ENCODE measurements at regions not wholly inside any gene's neighbourhood (a gene's known extent, or its start where the extent isn't known, plus 50 kb on each side); places are given as distances from the start of the nearest gene placed in this dataset. TPM values are rescaled to one million over a fixed set of nuclear protein-coding genes. Genes with fewer than 3 reads are reported as not detected.

GRCh38 chr2:10242998-10243925 is 59.4 kb upstream of the HPCAL1 start:
- intact Hi-C loops (cut with DNase I) = no loop called here
- peak; percentile 35 for DNase-seq
- ATAC-seq (ENCODE audit: poor library complexity) = no peak

DNA sequence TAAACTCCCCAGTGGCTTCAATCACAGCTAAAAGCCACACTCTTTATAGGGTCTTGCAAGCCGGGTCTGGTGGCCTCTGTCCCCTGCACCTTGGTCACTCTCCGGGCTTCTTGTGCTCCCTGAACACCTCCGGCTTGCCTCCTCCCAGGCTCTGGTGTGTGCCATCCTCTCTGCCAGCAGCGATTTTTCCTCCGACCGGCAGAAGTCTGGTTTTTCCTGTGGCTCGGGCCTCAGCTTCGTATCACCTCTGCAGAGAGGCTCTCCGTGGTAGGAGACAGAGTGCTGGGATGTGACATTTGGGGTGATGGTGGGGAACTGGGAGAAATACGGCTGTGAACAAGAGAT is 58.8 kb upstream of the HPCAL1 start:
- ATAC-seq (ENCODE audit: poor library complexity) (no peak), DNase-seq (peak; percentile 13)
- intact Hi-C loops (cut with DNase I) = no loop called here

DNA sequence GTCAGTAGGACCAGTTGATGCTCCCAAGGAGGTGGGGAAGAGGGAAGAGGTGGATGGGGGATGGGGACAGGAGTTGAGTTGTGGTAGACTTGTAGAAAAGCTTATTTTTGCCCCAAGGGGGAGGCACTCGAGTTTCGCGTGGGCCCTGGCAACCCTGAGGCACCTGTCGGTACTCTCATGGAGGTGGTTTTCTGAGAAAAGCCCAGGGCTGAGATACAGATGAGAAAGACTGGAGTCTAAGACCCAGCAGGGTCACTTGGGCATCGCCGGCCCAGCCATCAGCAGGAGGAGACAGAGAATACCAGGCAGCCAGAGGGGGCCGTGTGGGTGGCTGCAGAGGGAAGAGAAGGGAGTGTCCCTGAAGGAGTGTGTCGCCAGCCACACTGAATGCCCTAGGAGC is 57.7 kb upstream of the HPCAL1 start:
- intact Hi-C loops (cut with DNase I) = no loop called here
- DNase-seq (peak; percentile 26), ATAC-seq (ENCODE audit: poor library complexity) (no peak)

DNA sequence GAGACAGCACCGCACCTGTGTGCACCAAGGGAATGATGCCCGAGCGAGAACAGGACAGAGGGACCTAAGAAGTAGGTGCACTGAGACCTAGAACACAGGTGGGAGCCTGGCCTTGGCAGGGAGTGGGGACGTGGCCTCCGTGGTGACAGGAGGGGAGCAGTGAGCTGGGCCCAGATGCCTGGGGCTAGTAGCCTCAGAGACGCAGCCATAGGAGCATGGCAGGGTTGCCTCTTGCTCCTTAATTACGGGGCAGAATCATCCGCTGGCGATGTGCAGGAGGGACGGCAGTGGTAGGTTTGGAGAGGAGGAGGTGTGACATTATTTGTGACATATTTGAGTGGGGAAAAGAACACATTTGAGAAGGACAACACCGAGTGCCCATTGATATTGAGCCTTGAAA is 57.0 kb upstream of the HPCAL1 start:
- intact Hi-C loops (cut with DNase I) = no loop called here
- ATAC-seq (ENCODE audit: poor library complexity) (no peak), DNase-seq (peak; percentile 21)

GRCh38 chr2:10246370-10246769 is 56.3 kb upstream of the HPCAL1 start:
- no peak for ATAC-seq (ENCODE audit: poor library complexity)
- intact Hi-C loops (cut with DNase I) = no loop called here
- peak; percentile 6 for DNase-seq

GRCh38 chr2:10246831-10247230 is 55.9 kb upstream of the HPCAL1 start:
- intact Hi-C loops (cut with DNase I) = no loop called here
- ATAC-seq (ENCODE audit: poor library complexity) (no peak), DNase-seq (no peak)

- ATAC-seq (ENCODE audit: poor library complexity) = no peak
- intact Hi-C loops (cut with DNase I) = no loop called here
- DNase-seq = no peak
Measured at GRCh38 chr2:10249798-10250197, 52.9 kb upstream of the HPCAL1 start.

DNA sequence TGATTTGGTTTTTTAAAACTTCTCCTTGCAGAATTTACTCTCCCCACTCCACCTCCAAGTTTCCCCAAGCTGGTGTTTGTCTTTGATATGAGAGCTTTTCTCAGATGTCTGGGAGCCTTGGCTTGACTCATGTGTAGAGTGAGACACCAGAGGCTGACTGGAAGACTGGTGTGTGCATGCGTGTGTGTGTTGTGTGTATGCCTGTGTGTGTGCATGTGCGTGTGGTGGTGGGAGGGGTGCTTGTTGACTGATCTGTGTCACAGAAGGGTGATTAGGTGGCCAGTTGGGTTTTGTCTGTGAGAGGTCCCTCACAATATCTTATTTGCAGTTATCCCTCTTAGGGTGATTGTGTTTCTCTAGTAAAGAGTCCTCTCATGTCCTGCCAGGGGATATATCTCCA is 50.5 kb upstream of the HPCAL1 start:
- ATAC-seq (ENCODE audit: poor library complexity) = no peak
- peak; percentile 17 for DNase-seq
- intact Hi-C loops (cut with DNase I) = no loop called here

- intact Hi-C loops (cut with DNase I) = no loop called here
- peak; percentile 4 for DNase-seq
- no peak for ATAC-seq (ENCODE audit: poor library complexity)
Measured at GRCh38 chr2:10252661-10253060, 50.0 kb upstream of the HPCAL1 start.

Small RNA genes in the stretch of these regions (microRNA-seq; reads per million reads assigned to microRNA genes)
- not detected for gene MIR4261
